HCT116 (cell line): ENCODE measurements at regions not wholly inside any gene's neighbourhood (a gene's known extent, or its start where the extent isn't known, plus 50 kb on each side); places are given as distances from the start of the nearest gene placed in this dataset.

Source experiments
- POLR2A ChIP-seq: IDR thresholded peaks from 2 replicates; pipeline ENCODE4 v1.7.0; 2011; ENCODE audit warnings: borderline replicate concordance; ENCODE audit not compliant: insufficient read depth, insufficient read length; ENCODE audit errors: extremely low read depth
- RAD21 ChIP-seq: IDR thresholded peaks from 2 replicates; pipeline ENCODE4 v1.6.1; 2012; ENCODE audit warnings: low read depth, mild to moderate bottlenecking
- ZNF274 ChIP-seq: fragments of 200-500 bp; sonication (Bioruptor generic); IDR thresholded peaks from 2 replicates; pipeline ENCODE4 v1.6.1; 2014; ENCODE audit warnings: mild to moderate bottlenecking, low read depth, low read length, inconsistent platforms
- TF ChIP-seq, protein P1 (sequence below), 3 experiments: fragments of 200-600 bp in 1 of 3; sonication (generic) in 1 of 3; IDR thresholded peaks in 2 of 3; conservative IDR thresholded peaks in 1 of 3; 2 replicates each; pipeline ENCODE4 v1.5.1; 2012 to 2017; ENCODE audit warnings: low read depth in 2 of 3, low read length in 2 of 3, antibody characterized with exemption in 1 of 3, borderline replicate concordance in 1 of 3, control low read depth in 1 of 3, mild to moderate bottlenecking in 1 of 3, mixed read lengths in 1 of 3, mixed run types in 1 of 3, moderate library complexity in 1 of 3; ENCODE audit not compliant: insufficient read depth in 1 of 3
- TF ChIP-seq, protein P2 (sequence below): IDR thresholded peaks from 2 replicates; pipeline ENCODE4 v1.6.1; 2012

DNA sequence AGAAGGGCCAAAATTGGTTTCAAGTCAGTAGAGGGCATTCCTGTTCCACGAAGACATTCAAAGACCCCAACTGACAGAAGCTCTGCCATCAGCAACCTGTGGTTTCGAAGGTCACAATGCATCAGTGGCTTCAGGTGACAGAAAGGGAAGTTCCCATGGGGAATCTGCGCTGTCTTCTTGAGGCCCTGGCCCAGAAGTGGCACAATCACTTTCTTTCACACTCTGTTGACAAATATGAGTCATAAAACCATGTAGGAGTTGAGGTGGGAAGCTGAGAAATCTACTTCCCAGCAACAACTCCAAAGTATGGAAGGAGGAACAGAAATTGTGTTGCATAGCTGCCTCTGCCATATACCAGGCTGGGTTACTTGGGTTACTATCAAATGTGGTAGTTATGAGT, 621.1 kb upstream of the FANCL start:
- TF ChIP-seq POLR2A (no peak), ZNF274 (no peak), RAD21 (no peak)
- TF ChIP-seq, protein P1, sequence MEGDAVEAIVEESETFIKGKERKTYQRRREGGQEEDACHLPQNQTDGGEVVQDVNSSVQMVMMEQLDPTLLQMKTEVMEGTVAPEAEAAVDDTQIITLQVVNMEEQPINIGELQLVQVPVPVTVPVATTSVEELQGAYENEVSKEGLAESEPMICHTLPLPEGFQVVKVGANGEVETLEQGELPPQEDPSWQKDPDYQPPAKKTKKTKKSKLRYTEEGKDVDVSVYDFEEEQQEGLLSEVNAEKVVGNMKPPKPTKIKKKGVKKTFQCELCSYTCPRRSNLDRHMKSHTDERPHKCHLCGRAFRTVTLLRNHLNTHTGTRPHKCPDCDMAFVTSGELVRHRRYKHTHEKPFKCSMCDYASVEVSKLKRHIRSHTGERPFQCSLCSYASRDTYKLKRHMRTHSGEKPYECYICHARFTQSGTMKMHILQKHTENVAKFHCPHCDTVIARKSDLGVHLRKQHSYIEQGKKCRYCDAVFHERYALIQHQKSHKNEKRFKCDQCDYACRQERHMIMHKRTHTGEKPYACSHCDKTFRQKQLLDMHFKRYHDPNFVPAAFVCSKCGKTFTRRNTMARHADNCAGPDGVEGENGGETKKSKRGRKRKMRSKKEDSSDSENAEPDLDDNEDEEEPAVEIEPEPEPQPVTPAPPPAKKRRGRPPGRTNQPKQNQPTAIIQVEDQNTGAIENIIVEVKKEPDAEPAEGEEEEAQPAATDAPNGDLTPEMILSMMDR (IDR thresholded peaks at IDR 0.05 in 2 of 3, conservative IDR thresholded peaks at IDR 0.05 in 1 of 3; ENCODE audit: borderline replicate concordance in 1 of 3, insufficient read depth in 1 of 3, low read depth in 2 of 3, low read length in 2 of 3) = no peak
- TF ChIP-seq, protein P2, sequence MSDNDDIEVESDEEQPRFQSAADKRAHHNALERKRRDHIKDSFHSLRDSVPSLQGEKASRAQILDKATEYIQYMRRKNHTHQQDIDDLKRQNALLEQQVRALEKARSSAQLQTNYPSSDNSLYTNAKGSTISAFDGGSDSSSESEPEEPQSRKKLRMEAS = no peak
